Ovary (tissue), 7 donors: ENCODE measurements at regions not wholly inside any gene's neighbourhood (a gene's known extent, or its start where the extent isn't known, plus 50 kb on each side); places are given as distances from the start of the nearest gene placed in this dataset.

Experiments
- DNase-seq, 5 donors: peaks; one replicate each; pipeline ENCODE4 v3.0.0-alpha.2; 2019 to 2020
- H3K27ac ChIP-seq, 2 donors: fragments of 200-600 bp; one replicate each; pipeline versions ENCODE4 v1.5.1 to v1.8.0; 2019 to 2022
- H3K27me3 ChIP-seq: fragments of 200-600 bp; one replicate; pipeline ENCODE4 v1.8.0; 2022
- H3K36me3 ChIP-seq: fragments of 200-600 bp; sonication (generic); one replicate; pipeline ENCODE4 v1.5.1; 2019
- H3K4me1 ChIP-seq: one replicate; pipeline ENCODE4 v1.8.1; 2013; ENCODE audit warnings: mild to moderate bottlenecking, moderate library complexity; ENCODE audit not compliant: insufficient read depth
- H3K4me3 ChIP-seq: fragments of 200-600 bp; sonication (generic); one replicate; pipeline ENCODE4 v1.5.1; 2017
- H3K9me3 ChIP-seq, 2 donors: fragments of 200-600 bp in 1 of 2; sonication (generic) in 1 of 2; one replicate each; pipeline versions ENCODE4 v1.5.1 to v1.8.1; 2013 to 2019; ENCODE audit warnings: mild to moderate bottlenecking in 1 of 2, moderate library complexity in 1 of 2
- CTCF ChIP-seq, 3 donors: fragments of 450-650 bp in 2 of 3; fragments of 200-600 bp in 1 of 3; IDR thresholded peaks; one replicate each; pipeline versions ENCODE4 v1.5.1 to v1.8.0; 2016 to 2022; ENCODE audit warnings: antibody characterized with exemption in 3 of 3, mild to moderate bottlenecking in 1 of 3
- EP300 ChIP-seq: sonication (generic); formaldehyde crosslinking; IDR thresholded peaks from one replicate; pipeline ENCODE4 v1.6.1; 2017; ENCODE audit warnings: antibody characterized with exemption
- POLR2A ChIP-seq: fragments of 450-650 bp; IDR thresholded peaks from one replicate; pipeline ENCODE4 v1.6.1; 2017; ENCODE audit warnings: antibody characterized with exemption, mild to moderate bottlenecking, moderate library complexity
- WGBS, 3 donors: extraction: QIAGEN DNeasy Blood & Tissue Kit in 1 of 3; methylation state at CpG; one replicate each; pipeline versions ENCODE4 v1.1.5 to v1.1.7; 2013 to 2017; 5-methylcytosine and 5-hydroxymethylcytosine counted together
- intact Hi-C, 4 donors: fragments of 100-400 bp; cut with DNase I; formaldehyde crosslinking; loops; one replicate each; pipeline versions ENCODE4 v1.11.0 to v1.15.1; 2022 to 2023
- donor health status: DM: no; HTN: no; CAD: no; lungs with moderate emphysema.
- donor health status: DM: no; HTN: no; CAD: no.
- donor health status: Bipolar disorder and iron deficiency.
- donor health status: DM: no; HTN: no; CAD: no.
- donor health status: DM: yes; HTN: yes; CAD: no.

DNA sequence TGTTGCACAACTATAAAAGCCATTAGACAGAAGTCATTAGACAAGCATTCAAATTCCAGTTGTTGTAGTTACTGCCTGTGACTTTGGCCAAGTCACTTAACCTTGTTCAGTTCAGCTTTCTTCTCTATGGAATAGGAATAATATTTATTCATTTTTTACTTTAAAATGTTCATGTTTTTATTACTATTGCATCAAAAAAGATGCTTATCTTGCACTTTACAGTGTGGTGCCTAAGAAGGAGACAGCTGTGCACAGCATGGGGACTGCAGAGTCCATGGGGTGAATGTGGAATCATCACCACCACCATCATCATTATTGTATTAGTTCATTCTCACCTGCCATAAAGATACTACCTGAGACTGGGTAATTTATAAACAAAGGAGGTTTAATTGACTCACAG, 504.2 kb downstream of the SOX2 start:
- no peak for DNase-seq
- H3K9me3 ChIP-seq: no peaks in the 10 kb centered on the region
- no peaks in the 10 kb centered on the region for H3K36me3 ChIP-seq
- TF ChIP-seq POLR2A (no peak), CTCF (IDR thresholded peaks at IDR 0.05) (no peak)
- H3K4me3 ChIP-seq: no peak overlapping the region
- intact Hi-C loops: no loop called here
- H3K27ac ChIP-seq: no peak overlapping the region
- H3K27me3 ChIP-seq: no peaks in the 10 kb centered on the region
- no peaks in the 10 kb centered on the region for H3K4me1 ChIP-seq

GRCh38 chr3:182216311-182216970, 504.7 kb downstream of the SOX2 start:
- Histone ChIP-seq H3K4me1 (no peaks in the 10 kb centered on the region), H3K27me3 (no peaks in the 10 kb centered on the region), H3K4me3 (no peak overlapping the region), H3K36me3 (no peaks in the 10 kb centered on the region), H3K27ac (no peak overlapping the region), H3K9me3 (no peaks in the 10 kb centered on the region)
- 32 to 48% (median 33%) methylated on average over 4 of the region's 4 CpGs for WGBS, 3 donors
- TF ChIP-seq POLR2A: no peak
- no peak for TF ChIP-seq EP300
- no peak for TF ChIP-seq CTCF (IDR thresholded peaks at IDR 0.05)
- DNase-seq: no peak
- intact Hi-C loops: no loop called here

GRCh38 chr3:182220013-182220412, 508.3 kb downstream of the SOX2 start:
- 31 to 38% (median 36%) methylated on average over 1 of the region's 1 CpG for WGBS, 3 donors
- TF ChIP-seq EP300 (no peak), CTCF (IDR thresholded peaks at IDR 0.05) (no peak), POLR2A (no peak)
- H3K27ac ChIP-seq: no peak overlapping the region
- H3K36me3 ChIP-seq: no peaks in the 10 kb centered on the region
- intact Hi-C loops: no loop called here
- H3K4me3 ChIP-seq: no peak overlapping the region
- H3K4me1 ChIP-seq: no peaks in the 10 kb centered on the region
- H3K9me3 ChIP-seq: no peaks in the 10 kb centered on the region
- H3K27me3 ChIP-seq: no peaks in the 10 kb centered on the region
- no peak for DNase-seq

DNA sequence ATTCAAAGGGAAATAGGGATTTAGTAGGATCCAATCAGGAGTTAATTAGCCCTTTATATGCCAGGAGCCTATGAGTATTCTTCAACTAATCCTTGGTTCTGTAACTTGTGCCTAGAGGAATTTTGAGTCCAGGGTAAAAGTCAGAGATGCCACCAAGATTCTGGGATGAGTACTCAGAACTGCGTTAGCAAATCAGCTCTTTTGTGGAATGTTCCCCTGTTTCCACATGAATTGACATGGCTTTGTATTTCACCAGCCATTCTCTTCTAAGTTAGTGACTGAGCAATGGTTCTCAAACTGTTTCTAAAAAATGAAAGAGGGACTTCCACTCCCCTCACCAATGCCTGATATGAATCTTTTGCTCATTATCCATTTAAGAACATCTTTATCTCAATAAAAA, 508.7 kb downstream of the SOX2 start:
- no peak overlapping the region for H3K27ac ChIP-seq
- 48 to 79% (median 71%) methylated on average over 1 of the region's 1 CpG for WGBS, 3 donors

More for the DNA sequence above, 508.7 kb downstream of the SOX2 start:
- no peaks in the 10 kb centered on the region for H3K4me1 ChIP-seq
- DNase-seq: no peak
- no peaks in the 10 kb centered on the region for H3K9me3 ChIP-seq
- intact Hi-C loops: no loop called here
- no peak for TF ChIP-seq CTCF (IDR thresholded peaks at IDR 0.05)
- TF ChIP-seq EP300: no peak
- TF ChIP-seq POLR2A: no peak
- H3K36me3 ChIP-seq: no peaks in the 10 kb centered on the region
- H3K4me3 ChIP-seq: no peak overlapping the region
- H3K27me3 ChIP-seq: no peaks in the 10 kb centered on the region
